HepG2 (cell line): ENCODE measurements at regions not wholly inside any gene's neighbourhood (a gene's known extent, or its start where the extent isn't known, plus 50 kb on each side); places are given as distances from the start of the nearest gene placed in this dataset.

Experiments used
- ATAC-seq: fragments of 200-7000 bp; cut with Tn5 transposase; 3 replicates; pipeline ENCODE4 v1.9.1; 2020; ENCODE audit warnings: mild to moderate bottlenecking, moderate library complexity
- BruUV-seq: library from RNA; stranded (reverse); fragments of 400-500 nt; replicated peaks from 2 replicates; lab custom pipeline; 2021; lab: Mats Ljungman, UMichigan
- CTCF ChIA-PET: fragments of 300-600 bp; formaldehyde crosslinking; extraction: SDS; loops from one replicate; lab custom pipeline; 2021; ENCODE audit warnings: low total read pairs, inconsistent platforms, low intra/inter-chr PET ratio; lab: Yijun Ruan, JAX
- POLR2A ChIA-PET: fragments of 350-600 bp; sonication (Branson Sonifier 250); formaldehyde crosslinking; loops from one replicate; lab custom pipeline; 2020; ENCODE audit warnings: antibody characterized with exemption, inconsistent platforms; lab: Yijun Ruan, JAX
- DNase-seq: peaks from one replicate; pipeline ENCODE4 v3.0.0-alpha.2; 2015; ENCODE audit warnings: low spot score
- FAIRE-seq: peaks from 3 replicates; lab custom pipeline; 2011; peaks lifted over from hg19 to GRCh38; lab: Jason Lieb, UNC
- H2AFZ ChIP-seq: one replicate; pipeline ENCODE4 v1.6.1; 2011; ENCODE audit warnings: low read length, inconsistent platforms
- H3K27ac ChIP-seq: fragments of 300-600 bp; 3 replicates; pipeline ENCODE4 v1.8.0; 2011; ENCODE audit warnings: mixed run types, mild to moderate bottlenecking, mixed read lengths, low read length, inconsistent platforms; ENCODE audit not compliant: insufficient read depth; ENCODE audit errors: extremely low read length
- H3K27me3 ChIP-seq, 2 experiments: fragments of 200-600 bp in 1 of 2; 2 replicates in 1 of 2; 3 replicates in 1 of 2; pipeline versions ENCODE4 v1.6.0 to v1.8.0; 2011; ENCODE audit warnings: low read length in 2 of 2, mild to moderate bottlenecking in 2 of 2, moderate library complexity in 2 of 2, inconsistent platforms in 1 of 2; ENCODE audit not compliant: insufficient read depth in 2 of 2, control insufficient read depth in 1 of 2
- H3K36me3 ChIP-seq, 2 experiments: fragments of 200-600 bp in 1 of 2; replicated peaks in 1 of 2; 2 replicates in 1 of 2; 3 replicates in 1 of 2; pipeline versions ENCODE4 v1.5.1 to v1.8.0; 2011; ENCODE audit warnings: low read length in 2 of 2, inconsistent platforms in 1 of 2; ENCODE audit not compliant: insufficient read depth in 2 of 2, control insufficient read depth in 1 of 2
- H3K4me1 ChIP-seq: 2 replicates; pipeline ENCODE4 v1.5.1; 2012; ENCODE audit warnings: low read length, inconsistent platforms; ENCODE audit not compliant: insufficient read depth
- H3K4me2 ChIP-seq: 2 replicates; pipeline ENCODE4 v1.6.0; 2011; ENCODE audit warnings: low read depth, low read length, inconsistent platforms
- H3K4me3 ChIP-seq, 3 experiments: fragments of 200-600 bp in 1 of 3; sonication (generic), shearing (Covaris generic) in 1 of 3; replicated peaks in 1 of 3; 2 replicates each; pipeline ENCODE4 v1.5.1; 2011 to 2016; ENCODE audit warnings: low read length in 3 of 3, inconsistent platforms in 2 of 3, low read depth in 2 of 3, mild to moderate bottlenecking in 2 of 3, control low read depth in 1 of 3, mixed read lengths in 1 of 3; ENCODE audit not compliant: insufficient read depth in 1 of 3
- H3K79me2 ChIP-seq: one replicate; pipeline ENCODE4 v1.6.1; 2011; ENCODE audit warnings: low read length, inconsistent platforms; ENCODE audit not compliant: insufficient read depth
- H3K9ac ChIP-seq: 2 replicates; pipeline ENCODE4 v1.6.0; 2011; ENCODE audit warnings: mild to moderate bottlenecking, low read depth, low read length, inconsistent platforms; ENCODE audit not compliant: insufficient read depth
- H3K9me3 ChIP-seq: 2 replicates; pipeline ENCODE4 v1.5.1; 2012; ENCODE audit warnings: mild to moderate bottlenecking, low read length
- H4K20me1 ChIP-seq: 2 replicates; pipeline ENCODE4 v1.6.0; 2011; ENCODE audit warnings: inconsistent platforms, mild to moderate bottlenecking, low read length, moderate library complexity; ENCODE audit not compliant: insufficient read depth
- AFF4 ChIP-seq: sonication (generic); formaldehyde crosslinking; IDR thresholded peaks from 2 replicates; pipeline ENCODE4 v1.4.0; 2020; ENCODE audit warnings: missing genetic modification reagents
- CBFB ChIP-seq: sonication (generic); formaldehyde crosslinking; IDR thresholded peaks from 2 replicates; pipeline ENCODE4 v1.4.0; 2020; ENCODE audit warnings: missing genetic modification reagents
- MYC ChIP-seq: sonication (generic); formaldehyde crosslinking; IDR thresholded peaks from 2 replicates; pipeline ENCODE4 v1.9.0; 2021; ENCODE audit warnings: missing genetic modification reagents, borderline replicate concordance
- ZBTB33 ChIP-seq: sonication (generic); formaldehyde crosslinking; IDR thresholded peaks from 2 replicates; pipeline ENCODE4 v1.4.0; 2020; ENCODE audit warnings: missing genetic modification reagents
- ZBTB43 ChIP-seq: sonication (generic); formaldehyde crosslinking; conservative IDR thresholded peaks from 2 replicates; pipeline ENCODE4 v1.4.0; 2020; ENCODE audit warnings: missing genetic modification reagents
- ZFP82 ChIP-seq: sonication (generic); formaldehyde crosslinking; IDR thresholded peaks from 2 replicates; pipeline ENCODE4 v1.5.1; 2020; ENCODE audit warnings: mild to moderate bottlenecking, missing genetic modification reagents, borderline replicate concordance
- ZNF24 ChIP-seq: fragments of 450-650 bp; IDR thresholded peaks from 2 replicates; pipeline ENCODE4 v1.6.1; 2017; ENCODE audit warnings: antibody characterized with exemption, mild to moderate bottlenecking
- ZNF501 ChIP-seq: sonication (generic); formaldehyde crosslinking; IDR thresholded peaks from 2 replicates; pipeline ENCODE4 v1.5.1; 2020; ENCODE audit warnings: mild to moderate bottlenecking, moderate library complexity, missing genetic modification reagents
- ZNF598 ChIP-seq: sonication (generic); formaldehyde crosslinking; IDR thresholded peaks from 2 replicates; pipeline ENCODE4 v1.5.1; 2020; ENCODE audit warnings: mild to moderate bottlenecking, missing genetic modification reagents, borderline replicate concordance
- ZNF766 ChIP-seq: sonication (generic); formaldehyde crosslinking; IDR thresholded peaks from 2 replicates; pipeline ENCODE4 v1.5.0; 2020; ENCODE audit warnings: missing genetic modification reagents, borderline replicate concordance
- ZNF839 ChIP-seq: sonication (generic); formaldehyde crosslinking; IDR thresholded peaks from 2 replicates; pipeline ENCODE4 v1.4.0; 2020; ENCODE audit warnings: missing genetic modification reagents, mild to moderate bottlenecking, borderline replicate concordance
- WGBS: methylation state at CpG from one replicate; pipeline ENCODE4 v1.1.6; 2017; ENCODE audit warnings: low lambda C conversion rate; 5-methylcytosine and 5-hydroxymethylcytosine counted together
- in situ Hi-C: cut with HindIII; loops from 2 replicates; pipeline ENCODE4 v1.10.0; 2017; ENCODE audit warnings: low pct_unique_long_range_greater_than_20kb; ENCODE audit not compliant: extremely low pct_ligation_motif_present
- intact Hi-C: fragments of 100-400 bp; cut with micrococcal nuclease; formaldehyde crosslinking; loops from one replicate; pipeline ENCODE4 v1.10.0; 2022; ENCODE audit not compliant: unreplicated experiment

GRCh38 chr7:70935311-70935710 is 196.6 kb upstream of the GALNT17 start:
- H3K79me2 ChIP-seq: no peaks in the 10 kb centered on the region
- in situ Hi-C loops (no loop called here), intact Hi-C loops (no loop called here)
- no peak overlapping the region for H3K4me2 ChIP-seq
- H3K9me3 ChIP-seq: no peaks in the 10 kb centered on the region
- ChIA-PET POLR2A (no interaction called here), CTCF (no interaction called here)
- no peaks in the 10 kb centered on the region for H3K27me3 ChIP-seq
- WGBS: 22% methylated on average over 3 of the region's 8 CpGs
- no peak overlapping the region for H3K4me3 ChIP-seq
- FAIRE-seq (no peak), ATAC-seq (no peak), DNase-seq (no peak)
- BruUV-seq: no TSS peak
- H3K9ac ChIP-seq: no peak overlapping the region
- H3K27ac ChIP-seq: no peak overlapping the region
- H3K4me1 ChIP-seq: no peaks in the 10 kb centered on the region
- H4K20me1 ChIP-seq: no peaks in the 10 kb centered on the region
- no peak overlapping the region for H2AFZ ChIP-seq
- H3K36me3 ChIP-seq: no peaks in the 10 kb centered on the region
- TF ChIP-seq ZNF766 (CRISPR knock-in tag) (no peak), ZFP82 (CRISPR knock-in tag) (no peak), CBFB (CRISPR knock-in tag) (no peak), MYC (no peak), ZNF24 (no peak), ZNF839 (CRISPR knock-in tag) (no peak), ZBTB43 (CRISPR knock-in tag) (no peak)

- no TSS peak for BruUV-seq
- intact Hi-C loops: no loop called here
- no peak for DNase-seq
- Histone ChIP-seq H3K4me2 (no peak overlapping the region), H3K9me3 (no peaks in the 10 kb centered on the region), H3K36me3 (no peaks in the 10 kb centered on the region), H3K4me1 (no peaks in the 10 kb centered on the region), H3K4me3 (no peak overlapping the region), H3K27ac (no peak overlapping the region), H3K79me2 (no peaks in the 10 kb centered on the region), H2AFZ (no peak overlapping the region), H4K20me1 (no peaks in the 10 kb centered on the region), H3K9ac (no peak overlapping the region), H3K27me3 (no peaks in the 10 kb centered on the region)
- POLR2A ChIA-PET: no interaction called here
- in situ Hi-C loops: no loop called here
- FAIRE-seq: no peak
- ATAC-seq: no peak
- CTCF ChIA-PET: no interaction called here
- WGBS: 11% methylated on average over 7 of the region's 11 CpGs
- TF ChIP-seq ZBTB33 (CRISPR knock-in tag): no peak
- TF ChIP-seq AFF4 (CRISPR knock-in tag): no peak
- TF ChIP-seq ZNF501 (CRISPR knock-in tag): no peak
- no peak for TF ChIP-seq ZNF598
Observed at GRCh38 chr7:70935854-70936253, 196.1 kb upstream of the GALNT17 start.
